OCI-LY7 (cell line): ENCODE measurements at regions not wholly inside any gene's neighbourhood (a gene's known extent, or its start where the extent isn't known, plus 50 kb on each side); places are given as distances from the start of the nearest gene placed in this dataset.
"Not testable (repeated sequence)": the region's sequence is repeated elsewhere in the genome, so short reads cannot be mapped to it uniquely, and the experiment has no call there.

Experiments
- EZH2phosphoT487 ChIP-seq: fragments of 200-600 bp; sonication (generic); IDR thresholded peaks from 2 replicates; pipeline ENCODE4 v1.6.1; 2018; ENCODE audit warnings: low read depth, borderline replicate concordance, mild to moderate bottlenecking, mixed run types, antibody characterized with exemption, low read length, moderate library complexity, mixed read lengths
- TF ChIP-seq, protein P1 (sequence below): fragments of 200-600 bp; sonication (generic); conservative IDR thresholded peaks from 2 replicates; pipeline ENCODE4 v1.5.1; 2014; ENCODE audit warnings: mild to moderate bottlenecking, antibody characterized with exemption, low read length, moderate library complexity, mixed read lengths

DNA sequence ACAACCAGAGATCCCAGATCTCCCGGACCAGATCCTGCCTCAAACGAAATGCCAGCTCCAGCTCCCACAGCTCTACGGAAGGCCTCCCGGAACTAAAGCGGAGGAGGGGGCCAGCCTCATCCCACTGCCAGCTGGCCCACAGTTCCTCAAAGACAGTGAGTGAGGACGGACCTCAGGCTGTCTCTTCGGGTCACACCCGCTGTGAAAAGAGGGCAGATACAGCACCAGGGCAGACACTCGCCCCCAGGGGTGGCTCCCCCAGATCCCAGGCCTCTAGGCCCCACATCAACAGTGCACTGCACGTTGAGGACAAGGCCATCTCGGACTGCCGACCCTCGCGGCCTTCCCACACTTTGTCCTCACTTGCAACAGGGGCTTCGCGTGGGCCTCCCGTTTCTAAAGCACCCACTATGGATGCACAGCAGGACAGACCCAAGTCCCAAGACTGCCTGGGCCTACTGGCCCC, 148.3 kb upstream of the C1QTNF3 start:
- TF ChIP-seq, protein P1, sequence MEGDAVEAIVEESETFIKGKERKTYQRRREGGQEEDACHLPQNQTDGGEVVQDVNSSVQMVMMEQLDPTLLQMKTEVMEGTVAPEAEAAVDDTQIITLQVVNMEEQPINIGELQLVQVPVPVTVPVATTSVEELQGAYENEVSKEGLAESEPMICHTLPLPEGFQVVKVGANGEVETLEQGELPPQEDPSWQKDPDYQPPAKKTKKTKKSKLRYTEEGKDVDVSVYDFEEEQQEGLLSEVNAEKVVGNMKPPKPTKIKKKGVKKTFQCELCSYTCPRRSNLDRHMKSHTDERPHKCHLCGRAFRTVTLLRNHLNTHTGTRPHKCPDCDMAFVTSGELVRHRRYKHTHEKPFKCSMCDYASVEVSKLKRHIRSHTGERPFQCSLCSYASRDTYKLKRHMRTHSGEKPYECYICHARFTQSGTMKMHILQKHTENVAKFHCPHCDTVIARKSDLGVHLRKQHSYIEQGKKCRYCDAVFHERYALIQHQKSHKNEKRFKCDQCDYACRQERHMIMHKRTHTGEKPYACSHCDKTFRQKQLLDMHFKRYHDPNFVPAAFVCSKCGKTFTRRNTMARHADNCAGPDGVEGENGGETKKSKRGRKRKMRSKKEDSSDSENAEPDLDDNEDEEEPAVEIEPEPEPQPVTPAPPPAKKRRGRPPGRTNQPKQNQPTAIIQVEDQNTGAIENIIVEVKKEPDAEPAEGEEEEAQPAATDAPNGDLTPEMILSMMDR, result not testable (repeated sequence)
- TF ChIP-seq EZH2phosphoT487, result not testable (repeated sequence)
